KBM-7 (cell line): ENCODE measurements at regions not wholly inside any gene's neighbourhood (a gene's known extent, or its start where the extent isn't known, plus 50 kb on each side); places are given as distances from the start of the nearest gene placed in this dataset.
"Not testable (repeated sequence)": the region's sequence is repeated elsewhere in the genome, so short reads cannot be mapped to it uniquely, and the experiment has no call there.

ENCODE experiments used
- DNase-seq: peaks from one replicate; pipeline ENCODE4 v3.0.0-alpha.2; 2015
- in situ Hi-C: fragments of 300-500 bp; cut with MboI; formaldehyde crosslinking; loops from 2 replicates; pipeline ENCODE4 v1.14.3; 2020; ENCODE audit warnings: low sequenced_read_pairs, low pct_unique_long_range_greater_than_20kb, mixed read lengths

DNA sequence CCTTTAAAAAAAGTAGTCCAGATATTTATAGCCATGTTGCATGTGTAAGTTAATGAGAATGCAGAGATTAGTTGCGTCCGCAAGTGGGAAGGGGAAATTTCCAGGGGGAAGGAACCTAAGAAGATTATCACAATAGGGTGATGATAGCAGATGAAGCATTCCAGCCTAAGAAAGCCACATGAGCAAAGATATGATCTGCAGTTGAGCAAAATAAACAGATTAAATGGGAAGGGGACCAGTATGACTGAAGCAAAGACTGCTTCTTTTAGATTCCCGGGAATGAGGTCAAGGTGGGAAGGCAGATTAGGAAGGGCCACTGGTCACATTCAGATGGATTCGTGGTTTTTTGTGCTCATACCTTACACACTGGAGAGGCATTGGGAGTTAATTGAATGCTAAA lies 154.6 kb upstream of the CDH2 start:
- no peak for DNase-seq
- in situ Hi-C loops, result no loop called here

GRCh38 chr18:28313602-28314001 lies 136.7 kb upstream of the CDH2 start:
- in situ Hi-C loops, result no loop called here
- no peak for DNase-seq

DNA sequence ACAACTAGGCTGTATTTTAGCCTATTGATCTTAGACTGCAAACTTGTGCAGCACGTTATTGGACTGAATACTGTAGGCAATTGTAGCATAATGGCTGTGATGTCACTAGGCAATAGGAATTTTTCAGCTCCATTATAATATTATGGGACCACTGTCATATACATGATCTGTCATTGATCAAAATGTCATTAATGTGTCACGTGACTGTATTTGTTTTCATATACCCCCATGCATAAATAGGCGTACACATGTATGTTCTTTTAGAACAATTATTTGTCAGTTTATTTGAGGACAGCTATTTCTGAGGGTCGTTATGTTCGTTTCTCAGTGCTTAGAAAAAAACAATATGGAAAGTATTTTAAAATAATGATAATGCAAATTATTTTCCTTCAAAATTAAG lies 111.9 kb upstream of the CDH2 start:
- in situ Hi-C loops, result no loop called here
- DNase-seq, result no peak

DNA sequence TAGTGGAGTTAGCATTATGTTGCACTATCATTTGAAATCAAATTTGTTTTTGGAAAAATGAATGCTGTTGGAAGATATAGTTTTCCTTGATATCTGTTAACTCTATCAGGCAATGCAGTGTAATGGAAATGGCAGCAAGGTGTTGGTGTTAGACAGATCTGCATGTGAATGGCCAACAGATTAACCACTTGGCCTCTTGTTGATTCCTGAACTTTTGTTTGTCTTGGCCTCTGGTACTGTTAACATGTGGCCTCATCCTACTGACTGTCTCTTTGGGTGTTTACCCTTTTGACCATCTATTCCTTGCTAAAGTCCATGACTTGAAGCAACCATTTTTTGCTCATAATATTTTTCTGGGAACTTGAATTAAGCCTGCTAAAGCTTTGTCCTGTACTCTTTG lies 110.2 kb upstream of the CDH2 start:
- in situ Hi-C loops, result no loop called here
- DNase-seq, result no peak

DNA sequence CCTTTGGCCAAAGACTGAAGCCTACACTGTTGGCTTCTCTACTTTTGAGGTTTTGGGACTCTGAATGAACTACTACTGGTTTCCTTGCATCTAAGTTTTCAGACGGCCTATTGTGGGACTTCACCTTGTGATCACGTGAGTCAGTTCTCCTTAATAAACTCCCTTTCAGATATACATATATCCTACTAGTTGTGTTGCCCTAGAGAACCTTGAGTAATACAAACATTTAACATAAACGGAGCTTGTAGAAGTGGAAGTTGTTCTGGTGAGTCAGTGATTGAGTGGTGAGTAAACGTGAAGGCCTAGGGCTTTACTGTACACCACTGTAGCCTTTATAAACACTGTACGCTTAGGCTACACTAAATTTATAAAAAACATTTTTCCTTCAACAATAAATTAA lies 107.2 kb upstream of the CDH2 start:
- in situ Hi-C loops, result no loop called here
- no peak for DNase-seq

GRCh38 chr18:28281400-28281799 lies 104.5 kb upstream of the CDH2 start:
- in situ Hi-C loops, result no loop called here
- DNase-seq, result no peak

DNA sequence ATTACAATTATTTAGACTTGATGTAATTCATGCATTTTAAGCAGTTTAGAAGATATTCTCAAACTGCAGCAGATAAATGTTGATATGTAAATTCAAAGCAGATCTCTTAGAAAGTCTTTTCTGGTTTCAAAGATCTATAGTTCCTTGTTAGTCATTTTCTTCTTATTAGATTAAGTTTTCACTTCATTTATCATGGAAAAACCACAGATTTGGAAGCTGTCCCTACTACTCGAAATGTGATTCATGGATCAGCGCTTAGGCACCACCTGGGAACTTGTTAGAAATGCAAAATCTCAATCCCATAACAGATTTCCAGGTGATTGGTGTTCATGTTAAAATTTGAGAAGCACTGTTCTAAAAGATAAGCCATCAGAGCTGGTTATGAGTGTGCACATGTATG lies 92.8 kb upstream of the CDH2 start:
- no peak for DNase-seq
- in situ Hi-C loops, result no loop called here

GRCh38 chr18:28267878-28268625 lies 91.1 kb upstream of the CDH2 start:
- in situ Hi-C loops, result no loop called here

DNA sequence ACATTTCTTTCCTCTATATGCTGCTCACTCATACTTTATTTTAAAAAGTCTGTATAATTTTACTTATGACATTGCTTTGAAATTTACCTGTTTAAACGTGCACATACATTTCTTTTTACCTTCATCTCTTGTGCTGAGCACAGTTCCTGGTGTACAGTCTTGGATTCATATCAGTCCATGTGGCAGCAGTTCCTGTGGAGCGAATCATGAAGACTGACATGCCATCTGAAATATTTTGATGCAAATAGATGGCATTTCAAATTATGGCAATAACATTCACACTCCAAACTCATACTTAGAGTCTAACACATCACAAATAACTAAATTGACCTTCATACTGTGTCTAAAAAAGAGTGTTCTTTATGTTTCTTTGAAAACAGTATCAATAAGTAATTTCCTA lies 90.3 kb upstream of the CDH2 start:
- DNase-seq, result no peak
- in situ Hi-C loops, result no loop called here

More at GRCh38 chr18:28267878-28268625, 91.1 kb upstream of the CDH2 start:
- DNase-seq, result no peak

DNA sequence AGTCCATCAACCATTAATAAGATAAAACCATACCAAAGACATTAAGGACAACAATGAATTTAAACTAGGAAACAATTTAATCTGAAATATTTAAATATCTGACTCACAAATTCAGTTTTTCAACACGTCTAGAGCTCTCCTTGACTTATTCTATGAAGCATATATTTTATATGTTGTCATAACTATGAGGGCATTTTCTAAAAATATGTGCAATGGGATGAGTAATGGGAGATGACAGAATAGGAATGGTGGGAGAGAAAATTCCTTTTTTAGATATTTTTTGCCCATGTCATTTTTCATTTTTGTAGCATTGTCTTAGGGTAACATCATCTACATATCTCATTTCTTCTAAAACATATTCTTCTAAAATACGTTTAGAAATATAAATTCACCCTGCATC lies 79.2 kb upstream of the CDH2 start:
- in situ Hi-C loops, result no loop called here

DNA sequence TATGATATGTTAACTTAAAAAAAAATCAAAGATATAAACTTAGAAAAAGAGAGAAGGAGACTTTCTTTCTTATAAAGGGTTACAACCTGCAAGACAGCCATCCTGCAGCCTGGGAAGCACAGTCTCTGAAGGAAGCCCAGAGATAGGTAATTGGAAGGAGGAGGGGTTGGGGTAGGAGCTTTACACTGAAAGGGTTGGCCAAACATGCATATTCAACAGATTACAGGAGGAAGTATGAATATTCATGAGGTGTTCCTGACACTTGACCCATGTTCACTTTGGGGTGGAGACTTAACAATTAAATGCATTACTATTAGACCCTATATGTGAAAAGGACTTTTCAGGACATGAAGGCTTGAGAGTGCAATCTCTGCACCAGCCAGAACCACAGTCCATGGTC lies 71.7 kb upstream of the CDH2 start:
- in situ Hi-C loops, result no loop called here

More for the DNA sequence above, 79.2 kb upstream of the CDH2 start:
- DNase-seq, result no peak

GRCh38 chr18:28240626-28241025 lies 63.7 kb upstream of the CDH2 start:
- in situ Hi-C loops, DNase-seq: not testable (repeated sequence)

More for the DNA sequence above, 71.7 kb upstream of the CDH2 start:
- DNase-seq, result no peak

DNA sequence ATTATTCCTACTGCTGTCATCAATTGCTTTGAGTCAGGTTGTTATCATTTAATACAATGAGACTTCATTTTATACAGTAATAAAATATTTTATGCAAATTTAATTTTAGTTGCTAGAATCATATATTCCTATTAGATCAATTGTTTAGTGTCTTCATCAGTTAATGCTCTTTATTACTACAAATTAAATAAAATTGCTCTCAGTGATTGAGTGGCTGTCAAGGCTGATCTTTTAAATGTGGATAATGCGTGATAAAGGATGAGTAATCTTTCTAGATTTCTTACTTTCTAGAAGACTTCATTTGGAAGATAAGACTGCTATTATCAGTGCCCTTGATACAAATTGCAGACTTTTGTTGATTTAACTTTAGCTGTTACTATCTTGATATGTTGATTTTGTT lies 59.6 kb upstream of the CDH2 start:
- in situ Hi-C loops, result no loop called here
- no peak for DNase-seq
